Ovary (tissue), 7 donors: ENCODE measurements at regions not wholly inside any gene's neighbourhood (a gene's known extent, or its start where the extent isn't known, plus 50 kb on each side); places are given as distances from the start of the nearest gene placed in this dataset.
A peak's percentile ranks its signal among the peaks of the same experiment; 100 is the strongest.

ENCODE experiments used
- DNase-seq, 5 donors: peaks; one replicate each; pipeline ENCODE4 v3.0.0-alpha.2; 2019 to 2020
- H3K27ac ChIP-seq, 2 donors: fragments of 200-600 bp; one replicate each; pipeline versions ENCODE4 v1.5.1 to v1.8.0; 2019 to 2022
- H3K27me3 ChIP-seq: fragments of 200-600 bp; one replicate; pipeline ENCODE4 v1.8.0; 2022
- H3K36me3 ChIP-seq: fragments of 200-600 bp; sonication (generic); one replicate; pipeline ENCODE4 v1.5.1; 2019
- H3K4me1 ChIP-seq: one replicate; pipeline ENCODE4 v1.8.1; 2013; ENCODE audit warnings: mild to moderate bottlenecking, moderate library complexity; ENCODE audit not compliant: insufficient read depth
- H3K4me3 ChIP-seq: fragments of 200-600 bp; sonication (generic); one replicate; pipeline ENCODE4 v1.5.1; 2017
- H3K9me3 ChIP-seq, 2 donors: fragments of 200-600 bp in 1 of 2; sonication (generic) in 1 of 2; one replicate each; pipeline versions ENCODE4 v1.5.1 to v1.8.1; 2013 to 2019; ENCODE audit warnings: mild to moderate bottlenecking in 1 of 2, moderate library complexity in 1 of 2
- EP300 ChIP-seq: sonication (generic); formaldehyde crosslinking; IDR thresholded peaks from one replicate; pipeline ENCODE4 v1.6.1; 2017; ENCODE audit warnings: antibody characterized with exemption
- POLR2A ChIP-seq: fragments of 450-650 bp; IDR thresholded peaks from one replicate; pipeline ENCODE4 v1.6.1; 2017; ENCODE audit warnings: antibody characterized with exemption, mild to moderate bottlenecking, moderate library complexity
- WGBS, 3 donors: extraction: QIAGEN DNeasy Blood & Tissue Kit in 1 of 3; methylation state at CpG; one replicate each; pipeline versions ENCODE4 v1.1.5 to v1.1.7; 2013 to 2017; 5-methylcytosine and 5-hydroxymethylcytosine counted together
- intact Hi-C, 4 donors: fragments of 100-400 bp; cut with DNase I; formaldehyde crosslinking; loops; one replicate each; pipeline versions ENCODE4 v1.11.0 to v1.15.1; 2022 to 2023
- TF ChIP-seq, protein P1 (sequence below), 3 donors: fragments of 450-650 bp in 2 of 3; fragments of 200-600 bp in 1 of 3; IDR thresholded peaks; one replicate each; pipeline versions ENCODE4 v1.5.1 to v1.8.0; 2016 to 2022; ENCODE audit warnings: antibody characterized with exemption in 3 of 3, mild to moderate bottlenecking in 1 of 3
- donor health status: DM: no; HTN: no; CAD: no; lungs with moderate emphysema.
- donor health status: DM: no; HTN: no; CAD: no.
- donor health status: Bipolar disorder and iron deficiency.
- donor health status: DM: no; HTN: no; CAD: no.
- donor health status: DM: yes; HTN: yes; CAD: no.

DNA sequence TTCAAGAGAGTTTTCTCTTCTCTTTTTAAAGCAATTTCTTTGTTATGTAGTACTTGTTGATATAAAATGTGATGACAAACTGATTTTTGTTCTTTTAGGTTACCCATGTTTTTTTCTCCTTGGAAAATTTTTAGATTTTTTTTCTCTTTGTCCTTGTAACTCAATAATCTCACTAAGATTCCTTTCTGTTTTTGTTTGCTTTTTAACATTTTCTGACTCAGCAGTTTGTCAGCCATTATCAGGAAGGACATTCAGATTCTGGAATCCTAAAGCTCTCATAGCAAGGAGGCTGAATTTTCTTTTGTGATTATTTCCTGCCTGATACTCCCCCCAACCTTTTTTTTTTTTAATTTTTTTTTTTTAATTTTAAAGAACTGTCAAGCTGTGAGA, 75.2 kb upstream of the CITED2 start:
- peak overlapping the region in 1 of 2 donors; percentile 67 for H3K27ac ChIP-seq
- H3K9me3 ChIP-seq = no peaks in the 10 kb centered on the region

DNA sequence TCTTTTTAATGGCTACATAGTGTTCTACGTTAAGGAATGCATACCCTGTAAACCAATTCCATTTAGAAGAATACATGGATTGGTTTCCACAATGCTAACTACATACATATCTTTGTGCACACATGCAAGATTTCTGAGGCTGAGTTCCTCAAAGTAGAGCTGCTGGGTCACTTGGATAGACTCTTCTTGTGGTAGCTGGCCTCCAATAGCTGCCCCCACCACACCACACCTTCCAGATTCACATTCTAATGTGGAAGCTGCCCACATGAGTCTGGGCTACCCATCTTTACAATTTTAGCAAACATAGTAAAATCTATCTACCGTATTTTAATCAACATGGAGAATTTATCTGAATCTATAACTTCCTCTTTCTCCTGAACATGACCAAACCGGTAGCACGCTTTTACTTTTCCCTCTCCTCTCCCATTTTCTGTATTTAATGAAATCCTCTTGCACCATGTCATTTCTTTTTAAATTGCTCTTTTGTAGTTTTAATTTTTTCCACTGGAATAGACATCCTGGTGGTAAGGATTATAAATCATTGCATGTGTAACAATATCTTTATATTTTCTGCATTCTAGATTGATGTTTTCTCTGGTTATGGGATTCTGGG, 74.7 kb upstream of the CITED2 start:
- no peak for DNase-seq
- Histone ChIP-seq H3K9me3 (no peaks in the 10 kb centered on the region), H3K4me3 (no peak overlapping the region), H3K4me1 (peaks cover 9% of the 10 kb centered on the region), H3K36me3 (no peaks in the 10 kb centered on the region), H3K27me3 (no peaks in the 10 kb centered on the region), H3K27ac (peak overlapping the region in 1 of 2 donors; percentile 39)
- intact Hi-C loops = loop anchor here in 2 of 4 donors (5.0 to 10.0 kb wide), 2 partner anchors 72 to 74 kb away; partner anchors contain the start of gene CITED2 (in 1 of the 2)
- TF ChIP-seq EP300 = no peak
- no peak for TF ChIP-seq POLR2A
- TF ChIP-seq, protein P1, sequence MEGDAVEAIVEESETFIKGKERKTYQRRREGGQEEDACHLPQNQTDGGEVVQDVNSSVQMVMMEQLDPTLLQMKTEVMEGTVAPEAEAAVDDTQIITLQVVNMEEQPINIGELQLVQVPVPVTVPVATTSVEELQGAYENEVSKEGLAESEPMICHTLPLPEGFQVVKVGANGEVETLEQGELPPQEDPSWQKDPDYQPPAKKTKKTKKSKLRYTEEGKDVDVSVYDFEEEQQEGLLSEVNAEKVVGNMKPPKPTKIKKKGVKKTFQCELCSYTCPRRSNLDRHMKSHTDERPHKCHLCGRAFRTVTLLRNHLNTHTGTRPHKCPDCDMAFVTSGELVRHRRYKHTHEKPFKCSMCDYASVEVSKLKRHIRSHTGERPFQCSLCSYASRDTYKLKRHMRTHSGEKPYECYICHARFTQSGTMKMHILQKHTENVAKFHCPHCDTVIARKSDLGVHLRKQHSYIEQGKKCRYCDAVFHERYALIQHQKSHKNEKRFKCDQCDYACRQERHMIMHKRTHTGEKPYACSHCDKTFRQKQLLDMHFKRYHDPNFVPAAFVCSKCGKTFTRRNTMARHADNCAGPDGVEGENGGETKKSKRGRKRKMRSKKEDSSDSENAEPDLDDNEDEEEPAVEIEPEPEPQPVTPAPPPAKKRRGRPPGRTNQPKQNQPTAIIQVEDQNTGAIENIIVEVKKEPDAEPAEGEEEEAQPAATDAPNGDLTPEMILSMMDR (IDR thresholded peaks at IDR 0.05) = no peak
- 69 to 83% (median 81%) methylated on average over 4 of the region's 4 CpGs for WGBS, 3 donors

More for the DNA sequence above, 75.2 kb upstream of the CITED2 start:
- no peak for DNase-seq
- no peaks in the 10 kb centered on the region for H3K36me3 ChIP-seq
- TF ChIP-seq EP300 (no peak), POLR2A (no peak)
- TF ChIP-seq, protein P1 (IDR thresholded peaks at IDR 0.05) = no peak
- peaks cover 6% of the 10 kb centered on the region for H3K4me1 ChIP-seq
- no peak overlapping the region for H3K4me3 ChIP-seq
- H3K27me3 ChIP-seq = no peaks in the 10 kb centered on the region
- intact Hi-C loops = loop anchor here in 2 of 4 donors (5.0 to 10.0 kb wide), 2 partner anchors 72 to 75 kb away; partner anchors contain the start of gene CITED2 (in 1 of the 2)

DNA sequence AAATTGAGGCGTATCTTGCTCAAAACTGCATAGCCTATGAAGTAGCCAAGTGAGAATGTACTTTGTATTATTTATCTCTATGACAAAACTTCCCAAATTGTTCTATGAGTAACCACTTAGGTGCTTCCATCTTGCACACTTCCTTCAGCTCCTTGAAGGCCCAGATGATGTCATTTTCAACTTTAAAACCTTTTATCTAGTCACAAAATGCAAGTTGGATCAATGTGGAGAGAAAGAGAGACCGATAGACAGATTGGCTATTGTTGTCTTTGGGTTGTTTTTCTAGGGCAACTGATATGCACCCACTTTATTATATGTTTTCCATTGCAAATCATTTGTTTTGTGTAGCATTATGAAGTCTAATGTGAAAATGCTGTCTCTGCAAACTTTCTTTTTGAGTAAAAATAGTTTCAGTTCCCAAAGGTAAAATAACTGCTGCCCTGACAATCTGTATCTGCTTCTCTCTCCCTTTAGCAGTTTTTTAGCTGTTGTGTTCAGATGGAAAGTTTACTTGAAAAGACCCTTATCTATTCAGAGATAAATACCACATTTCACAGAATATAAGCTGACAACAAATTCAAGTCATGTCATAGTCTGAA, 73.7 kb upstream of the CITED2 start:
- H3K4me1 ChIP-seq = peaks cover 9% of the 10 kb centered on the region
- peak overlapping the region in 1 of 2 donors; percentile 28 for H3K27ac ChIP-seq
- TF ChIP-seq EP300 (no peak), POLR2A (no peak)
- TF ChIP-seq, protein P1 (IDR thresholded peaks at IDR 0.05) = no peak
- no peak for DNase-seq
- H3K36me3 ChIP-seq = no peaks in the 10 kb centered on the region
- H3K9me3 ChIP-seq = no peaks in the 10 kb centered on the region
- intact Hi-C loops = loop anchor here in 2 of 4 donors (5.0 to 10.0 kb wide), 2 partner anchors 71 to 73 kb away; partner anchors contain the start of gene CITED2 (in 1 of the 2)
- no peaks in the 10 kb centered on the region for H3K27me3 ChIP-seq
- no peak overlapping the region for H3K4me3 ChIP-seq
- WGBS, 3 donors = 53 to 67% (median 58%) methylated on average over 2 of the region's 2 CpGs

DNA sequence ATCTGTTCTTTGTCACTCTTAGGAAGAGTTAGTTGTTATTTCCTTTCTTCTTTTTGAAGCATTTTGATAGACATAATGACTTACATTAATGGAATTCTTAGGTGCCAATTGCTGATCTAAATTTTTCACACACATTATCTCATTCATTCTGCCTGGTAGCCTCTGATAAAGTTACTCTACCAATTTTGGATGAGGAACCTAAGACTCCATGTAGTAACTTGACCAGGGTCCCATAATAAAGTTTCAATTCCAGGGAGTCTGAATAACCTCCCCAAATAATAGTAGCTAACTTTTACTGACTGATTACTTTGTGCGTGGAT, 73.2 kb upstream of the CITED2 start:
- H3K9me3 ChIP-seq = no peaks in the 10 kb centered on the region
- intact Hi-C loops = loop anchor here in 2 of 4 donors (5.0 to 10.0 kb wide), 2 partner anchors 70 to 73 kb away; partner anchors contain the start of gene CITED2 (in 1 of the 2)
- H3K36me3 ChIP-seq = no peaks in the 10 kb centered on the region
- TF ChIP-seq EP300 (no peak), POLR2A (no peak)
- TF ChIP-seq, protein P1 (IDR thresholded peaks at IDR 0.05) = no peak
- DNase-seq = no peak
- no peaks in the 10 kb centered on the region for H3K27me3 ChIP-seq
- H3K27ac ChIP-seq = peak overlapping the region in 1 of 2 donors; percentile 28
- H3K4me3 ChIP-seq = no peak overlapping the region
- WGBS, 3 donors = 93 to 100% (median 93%) methylated on average over 1 of the region's 1 CpG
- peaks cover 8% of the 10 kb centered on the region for H3K4me1 ChIP-seq
